Ectodermal cell (in vitro differentiated cells): ENCODE measurements at regions not wholly inside any gene's neighbourhood (a gene's known extent, or its start where the extent isn't known, plus 50 kb on each side); places are given as distances from the start of the nearest gene placed in this dataset.

Experiments
- H3K27ac ChIP-seq: 2 replicates; pipeline ENCODE4 v1.7.0; 2013; ENCODE audit warnings: mild to moderate bottlenecking, low read depth, low read length; ENCODE audit not compliant: insufficient read depth, poor library complexity, severe bottlenecking
- H3K27me3 ChIP-seq: 2 replicates; pipeline ENCODE4 v1.7.0; 2013; ENCODE audit warnings: mild to moderate bottlenecking, low read length; ENCODE audit not compliant: insufficient read depth, control insufficient read depth, poor library complexity, severe bottlenecking
- H3K36me3 ChIP-seq: one replicate; pipeline ENCODE4 v1.7.0; 2013; ENCODE audit warnings: low read length; ENCODE audit not compliant: control insufficient read depth, insufficient read depth
- H3K4me1 ChIP-seq: one replicate; pipeline ENCODE4 v1.7.0; 2013; ENCODE audit warnings: low read length; ENCODE audit not compliant: control insufficient read depth, insufficient read depth
- H3K4me3 ChIP-seq: 2 replicates; pipeline ENCODE4 v1.7.0; 2013; ENCODE audit warnings: low read depth, low read length, control low read depth; ENCODE audit not compliant: insufficient read depth
- H3K9me3 ChIP-seq: 2 replicates; pipeline ENCODE4 v1.7.0; 2013; ENCODE audit warnings: mild to moderate bottlenecking, low read length, moderate library complexity; ENCODE audit not compliant: control insufficient read depth
- WGBS, 2 experiments: methylation state at CpG; one replicate each; pipeline ENCODE4 v1.1.7; 2013; ENCODE audit warnings: missing lambda C conversion rate in 2 of 2; 5-methylcytosine and 5-hydroxymethylcytosine counted together

DNA sequence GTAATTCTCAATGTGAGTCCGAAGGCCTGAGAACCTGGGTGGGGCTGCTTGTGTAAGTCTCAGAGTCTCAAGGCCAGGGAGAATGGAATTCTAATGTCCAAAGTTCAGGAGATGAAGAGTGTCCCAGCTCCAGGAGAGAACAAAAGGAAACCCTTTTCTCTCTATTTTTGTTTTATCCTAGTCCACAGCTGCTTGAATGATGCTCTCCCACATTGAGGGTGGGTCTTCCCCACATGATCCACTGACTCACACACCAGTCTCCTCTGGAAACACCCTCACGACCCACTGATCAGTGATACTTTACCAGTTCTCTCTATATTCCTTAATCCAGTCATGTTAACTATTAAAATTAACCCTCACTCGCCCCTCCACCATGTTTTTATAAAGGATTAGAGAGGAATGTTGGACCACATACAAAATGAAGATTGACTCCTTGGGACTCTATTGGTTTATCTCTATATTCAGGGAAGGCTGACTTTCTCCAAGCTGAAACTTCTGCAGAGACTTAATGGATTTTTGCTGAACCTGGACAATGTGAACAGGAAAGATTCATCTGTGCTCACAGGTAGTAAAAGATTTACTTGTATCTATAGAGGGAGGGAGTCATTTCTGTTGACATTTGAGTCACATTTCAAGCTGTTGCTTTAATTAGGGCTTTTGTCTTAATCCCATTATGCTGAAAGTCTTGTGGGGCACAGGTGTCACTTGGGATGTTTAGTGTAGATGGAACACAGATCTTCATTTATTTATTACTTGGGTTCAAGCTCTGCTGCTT is 1061.0 kb upstream of the TMEM132C start:
- no peak overlapping the region for H3K4me3 ChIP-seq

DNA sequence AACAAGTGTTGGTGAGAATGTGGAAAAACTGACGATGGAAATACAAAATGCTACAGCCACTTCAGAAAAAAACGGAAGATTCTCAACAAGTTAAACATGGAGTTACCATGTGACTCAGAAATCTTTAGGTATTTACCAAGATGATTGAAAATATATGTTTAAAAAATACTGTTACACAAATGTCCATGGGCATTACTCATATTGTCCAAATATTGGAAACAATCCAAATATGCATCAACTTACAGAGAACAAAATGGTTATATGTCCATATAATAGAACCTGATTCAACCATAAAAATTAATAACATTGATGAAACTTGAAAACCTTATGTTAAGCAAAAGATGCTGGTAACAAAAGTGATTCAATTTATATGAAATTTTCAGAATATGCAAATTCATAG is 1057.7 kb upstream of the TMEM132C start:
- Histone ChIP-seq H3K27ac (no peak overlapping the region), H3K4me1 (no peaks in the 10 kb centered on the region), H3K4me3 (no peak overlapping the region), H3K27me3 (no peaks in the 10 kb centered on the region), H3K36me3 (no peaks in the 10 kb centered on the region), H3K9me3 (no peaks in the 10 kb centered on the region)
- 86 to 89% methylated on average over 2 of the region's 2 CpGs for WGBS, 2 experiments

More for the DNA sequence above, 1061.0 kb upstream of the TMEM132C start:
- Histone ChIP-seq H3K27me3 (no peaks in the 10 kb centered on the region), H3K9me3 (no peaks in the 10 kb centered on the region), H3K4me1 (no peaks in the 10 kb centered on the region), H3K36me3 (no peaks in the 10 kb centered on the region), H3K27ac (no peak overlapping the region)
- 87 to 90% methylated on average over 2 to 3 of the region's 3 CpGs for WGBS, 2 experiments

DNA sequence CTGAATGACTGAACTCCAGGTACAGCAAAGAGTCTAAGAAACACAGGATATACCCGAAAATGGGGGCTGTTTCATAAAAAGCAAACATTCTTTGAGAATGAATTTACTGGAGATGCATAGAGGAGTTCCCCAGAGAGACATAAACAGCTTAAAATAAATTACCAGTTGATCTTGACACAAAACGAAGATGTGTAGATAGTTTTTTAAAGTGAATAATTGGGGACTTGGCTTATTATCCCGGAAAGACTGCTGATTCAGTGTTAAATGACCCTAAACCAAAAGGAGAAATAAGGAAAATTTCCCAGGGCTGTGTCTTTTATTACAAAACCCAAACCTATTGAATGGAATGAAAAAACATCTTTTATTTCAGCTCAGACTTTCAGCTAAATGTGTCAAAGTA is 1052.8 kb upstream of the TMEM132C start:
- Histone ChIP-seq H3K4me1 (no peaks in the 10 kb centered on the region), H3K4me3 (no peak overlapping the region), H3K27me3 (no peaks in the 10 kb centered on the region), H3K9me3 (no peaks in the 10 kb centered on the region), H3K27ac (no peak overlapping the region), H3K36me3 (no peaks in the 10 kb centered on the region)
- WGBS, 2 experiments = 93% methylated on average over 3 of the region's 3 CpGs

DNA sequence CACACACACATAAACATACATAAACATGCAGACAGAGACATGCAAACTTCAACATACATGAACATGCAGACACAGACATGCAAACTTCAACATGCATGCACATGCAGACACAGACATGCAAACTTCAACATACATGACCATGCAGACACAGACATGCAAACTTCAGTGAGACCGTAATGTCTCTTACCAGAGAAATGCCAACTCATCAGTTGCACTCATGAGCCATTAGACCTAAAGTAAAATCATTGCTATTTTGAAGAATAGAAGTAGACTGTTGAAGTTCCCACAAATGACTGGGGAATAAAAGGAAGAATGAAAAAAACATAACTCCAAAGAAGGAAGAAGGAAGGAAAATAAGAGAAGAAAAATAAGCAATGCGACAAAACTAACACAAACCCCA is 1044.0 kb upstream of the TMEM132C start:
- WGBS, 2 experiments = 100% methylated on average over 1 of the region's 2 CpGs; no CpG with 5 or more reads in 1 of the 2 experiments

DNA sequence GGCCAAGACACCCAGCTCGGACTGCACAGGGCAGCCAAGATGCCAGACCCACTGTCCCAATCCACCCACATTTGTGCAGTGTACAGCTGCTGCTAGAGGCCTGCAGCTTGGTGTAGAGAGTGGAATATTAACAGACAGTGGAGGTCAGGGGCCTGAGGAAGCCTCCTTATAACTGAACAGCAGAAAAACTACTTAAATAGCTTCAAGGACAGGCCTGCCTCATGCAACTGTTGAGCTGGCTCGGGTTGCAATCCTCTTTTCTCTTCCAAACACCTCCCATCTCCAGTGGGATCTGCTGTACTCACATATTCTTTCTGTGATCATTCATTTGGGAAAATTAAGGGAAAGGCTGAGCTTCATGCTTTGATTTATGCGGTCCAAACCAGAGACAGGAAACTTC is 1043.2 kb upstream of the TMEM132C start:
- Histone ChIP-seq H3K27ac (no peak overlapping the region), H3K27me3 (no peaks in the 10 kb centered on the region), H3K4me1 (no peaks in the 10 kb centered on the region), H3K9me3 (no peaks in the 10 kb centered on the region), H3K4me3 (no peak overlapping the region), H3K36me3 (no peaks in the 10 kb centered on the region)
- 74 to 91% methylated on average over 3 of the region's 3 CpGs for WGBS, 2 experiments

More for the DNA sequence above, 1044.0 kb upstream of the TMEM132C start:
- H3K27ac ChIP-seq = no peak overlapping the region
- no peaks in the 10 kb centered on the region for H3K27me3 ChIP-seq
- H3K4me1 ChIP-seq = no peaks in the 10 kb centered on the region
- H3K4me3 ChIP-seq = no peak overlapping the region
- H3K9me3 ChIP-seq = no peaks in the 10 kb centered on the region
- no peaks in the 10 kb centered on the region for H3K36me3 ChIP-seq

DNA sequence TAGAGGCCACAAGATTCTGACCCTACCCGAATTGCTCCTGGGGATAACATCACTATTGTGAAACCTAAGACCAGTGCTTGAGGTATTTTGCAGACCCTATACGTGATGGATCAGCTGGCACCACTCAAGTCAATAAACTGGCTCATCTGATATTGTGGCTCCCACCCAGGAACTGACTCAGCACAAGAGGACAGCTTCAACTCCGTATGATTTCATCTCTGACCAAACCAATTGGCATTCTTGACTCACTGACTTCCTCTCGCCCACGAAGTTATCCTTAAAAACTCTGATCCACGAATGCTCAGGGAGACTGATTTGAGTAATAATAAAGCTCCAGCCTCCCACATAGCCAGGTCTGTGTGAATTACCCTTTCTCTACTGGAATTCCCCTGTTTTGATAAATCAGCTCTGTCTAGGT is 1036.1 kb upstream of the TMEM132C start:
- H3K9me3 ChIP-seq = no peaks in the 10 kb centered on the region
- H3K36me3 ChIP-seq = no peaks in the 10 kb centered on the region
- H3K4me1 ChIP-seq = no peaks in the 10 kb centered on the region
- H3K27ac ChIP-seq = no peak overlapping the region
- H3K4me3 ChIP-seq = no peak overlapping the region
- 88 to 89% methylated on average over 6 of the region's 6 CpGs for WGBS, 2 experiments
- no peaks in the 10 kb centered on the region for H3K27me3 ChIP-seq

DNA sequence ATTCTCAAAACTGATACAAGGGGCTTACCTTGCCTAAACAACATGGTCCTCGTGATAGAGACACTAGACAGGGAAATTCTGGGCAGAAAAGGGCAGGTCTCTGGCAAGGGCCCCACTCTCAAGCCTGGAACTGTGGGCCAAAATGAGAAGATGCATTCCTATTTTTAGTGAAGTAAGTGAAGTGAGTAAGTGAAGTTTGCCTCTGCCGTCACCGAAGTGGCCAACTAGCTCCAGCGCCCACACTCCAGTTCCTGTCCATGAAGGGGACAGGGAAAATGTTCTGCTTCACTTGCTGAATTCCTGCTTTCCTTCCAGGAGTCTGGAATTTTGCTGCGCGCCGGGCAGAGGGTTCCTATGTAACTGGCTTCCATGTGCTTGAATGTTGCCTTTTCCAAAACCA is 1035.6 kb upstream of the TMEM132C start:
- WGBS, 2 experiments = 76 to 81% methylated on average over 7 of the region's 7 CpGs
- no peak overlapping the region for H3K27ac ChIP-seq

DNA sequence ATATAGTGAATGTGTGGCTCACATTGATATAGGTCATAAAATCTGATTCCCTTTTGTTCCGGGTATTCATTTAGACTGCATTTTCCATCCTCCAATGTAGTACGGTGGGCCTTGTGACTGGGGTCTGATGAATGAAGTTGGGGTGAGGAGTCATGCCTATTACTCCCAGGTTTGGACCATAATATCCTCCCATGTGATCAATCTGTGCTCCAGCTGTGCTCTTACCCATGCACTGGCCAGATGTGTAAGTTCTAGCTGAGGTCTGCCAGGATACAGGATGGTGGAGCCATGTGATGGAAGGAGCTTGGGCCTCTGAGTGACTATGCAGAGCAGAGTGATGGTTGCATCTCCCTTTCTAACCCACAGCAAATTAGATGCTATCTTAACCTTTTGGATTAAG is 1034.0 kb upstream of the TMEM132C start:
- no peaks in the 10 kb centered on the region for H3K27me3 ChIP-seq

More for the DNA sequence above, 1035.6 kb upstream of the TMEM132C start:
- H3K4me3 ChIP-seq = no peak overlapping the region
- H3K9me3 ChIP-seq = no peaks in the 10 kb centered on the region
- H3K36me3 ChIP-seq = no peaks in the 10 kb centered on the region
- no peaks in the 10 kb centered on the region for H3K4me1 ChIP-seq
- no peaks in the 10 kb centered on the region for H3K27me3 ChIP-seq

DNA sequence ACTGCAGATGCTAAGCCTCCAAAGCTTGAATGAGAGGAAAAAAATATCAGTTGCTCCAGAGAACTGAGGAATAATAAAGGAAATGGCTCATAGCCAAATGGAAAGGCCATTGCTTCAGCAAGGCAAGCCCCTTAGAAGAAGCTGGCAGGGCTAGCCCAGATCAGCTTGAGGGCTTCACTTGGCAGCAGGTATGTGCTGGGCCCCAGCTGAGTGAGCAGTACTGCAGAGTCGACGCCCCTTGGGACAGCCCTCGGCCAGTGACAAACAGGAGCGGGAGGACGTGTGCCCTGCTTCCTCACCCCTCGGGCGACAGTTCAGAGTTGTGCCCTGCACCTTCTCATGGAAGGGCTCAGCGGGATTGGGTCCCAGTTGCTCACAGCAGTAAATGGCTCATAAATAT is 1031.2 kb upstream of the TMEM132C start:
- H3K4me1 ChIP-seq = no peaks in the 10 kb centered on the region
- H3K27ac ChIP-seq = no peak overlapping the region
- WGBS, 2 experiments = 76 to 80% methylated on average over 8 of the region's 8 CpGs
- no peaks in the 10 kb centered on the region for H3K27me3 ChIP-seq
- no peaks in the 10 kb centered on the region for H3K9me3 ChIP-seq
- H3K4me3 ChIP-seq = no peak overlapping the region
- H3K36me3 ChIP-seq = no peaks in the 10 kb centered on the region

More for the DNA sequence above, 1034.0 kb upstream of the TMEM132C start:
- H3K27ac ChIP-seq = no peak overlapping the region
- no peaks in the 10 kb centered on the region for H3K9me3 ChIP-seq
- no peak overlapping the region for H3K4me3 ChIP-seq
- no peaks in the 10 kb centered on the region for H3K4me1 ChIP-seq
- WGBS, 2 experiments = 50 to 54% methylated on average over 2 of the region's 2 CpGs
- H3K36me3 ChIP-seq = no peaks in the 10 kb centered on the region

DNA sequence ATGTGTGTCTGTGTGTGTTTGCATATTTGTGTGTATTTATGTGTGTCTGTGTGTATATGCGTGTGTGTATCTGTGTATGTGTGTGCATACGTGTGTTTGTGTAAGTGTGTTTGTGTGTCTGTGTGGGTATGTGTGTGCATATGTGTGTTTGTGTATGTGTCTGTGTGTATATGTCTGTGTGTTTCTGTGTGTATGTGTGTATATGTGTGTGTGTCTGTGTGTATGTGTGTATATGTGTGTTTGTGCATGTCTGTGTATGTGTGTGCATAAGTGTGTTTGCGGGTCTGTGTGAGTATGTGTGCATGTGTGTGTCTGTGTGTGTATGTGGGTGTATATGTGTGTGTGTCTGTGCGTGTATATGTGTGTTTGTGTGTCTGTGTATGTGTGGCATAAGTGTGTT is 1030.5 kb upstream of the TMEM132C start:
- Histone ChIP-seq H3K4me1 (no peaks in the 10 kb centered on the region), H3K27me3 (no peaks in the 10 kb centered on the region), H3K27ac (no peak overlapping the region), H3K4me3 (no peak overlapping the region), H3K36me3 (no peaks in the 10 kb centered on the region), H3K9me3 (no peaks in the 10 kb centered on the region)
- 93 to 94% methylated on average over 4 of the region's 4 CpGs for WGBS, 2 experiments
